ENCODE measurements at regions not wholly inside any gene's neighbourhood (a gene's known extent, or its start where the extent isn't known, plus 50 kb on each side); places are given as distances from the start of the nearest gene placed in this dataset.

GRCh38 chr6:96279084-96279483 lies 242.5 kb upstream of the UFL1 start:
- H3K4me3 Mint-ChIP-seq, result no peak overlapping the region
- H2AFZ ChIP-seq (ENCODE audit: insufficient read depth, low read depth, low read length, poor library complexity, severe bottlenecking), result no peak overlapping the region
- TF ChIP-seq, protein P1, sequence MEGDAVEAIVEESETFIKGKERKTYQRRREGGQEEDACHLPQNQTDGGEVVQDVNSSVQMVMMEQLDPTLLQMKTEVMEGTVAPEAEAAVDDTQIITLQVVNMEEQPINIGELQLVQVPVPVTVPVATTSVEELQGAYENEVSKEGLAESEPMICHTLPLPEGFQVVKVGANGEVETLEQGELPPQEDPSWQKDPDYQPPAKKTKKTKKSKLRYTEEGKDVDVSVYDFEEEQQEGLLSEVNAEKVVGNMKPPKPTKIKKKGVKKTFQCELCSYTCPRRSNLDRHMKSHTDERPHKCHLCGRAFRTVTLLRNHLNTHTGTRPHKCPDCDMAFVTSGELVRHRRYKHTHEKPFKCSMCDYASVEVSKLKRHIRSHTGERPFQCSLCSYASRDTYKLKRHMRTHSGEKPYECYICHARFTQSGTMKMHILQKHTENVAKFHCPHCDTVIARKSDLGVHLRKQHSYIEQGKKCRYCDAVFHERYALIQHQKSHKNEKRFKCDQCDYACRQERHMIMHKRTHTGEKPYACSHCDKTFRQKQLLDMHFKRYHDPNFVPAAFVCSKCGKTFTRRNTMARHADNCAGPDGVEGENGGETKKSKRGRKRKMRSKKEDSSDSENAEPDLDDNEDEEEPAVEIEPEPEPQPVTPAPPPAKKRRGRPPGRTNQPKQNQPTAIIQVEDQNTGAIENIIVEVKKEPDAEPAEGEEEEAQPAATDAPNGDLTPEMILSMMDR (IDR thresholded peaks at IDR 0.05), result no peak
- TF ChIP-seq EZH2 (IDR thresholded peaks at IDR 0.05; ENCODE audit: borderline replicate concordance, insufficient read depth, low read depth, low read length, poor library complexity, severe bottlenecking), result no peak
- H3K79me2 ChIP-seq (ENCODE audit: control insufficient read depth, insufficient read depth, low read length), result no peaks in the 10 kb centered on the region
- no peak overlapping the region for H3K27ac Mint-ChIP-seq
- H3K4me3 ChIP-seq (ENCODE audit: control extremely low read depth in 1 of 5, extremely low read depth in 1 of 5, insufficient read depth in 1 of 5, low read depth in 2 of 5, low read length in 4 of 5), result no peak overlapping the region
- H3K4me2 ChIP-seq (replicated peaks; ENCODE audit: low read depth, low read length, poor library complexity, severe bottlenecking), result no peak overlapping the region
- ATAC-seq (ENCODE audit: low read depth) (no peak), DNase-seq (no peak)
- no peak overlapping the region for H3K27ac ChIP-seq (ENCODE audit: low read length in 2 of 2)
- no peaks in the 10 kb centered on the region for H3K27me3 ChIP-seq (replicated peaks in 1 of 4; ENCODE audit: control extremely low read depth in 1 of 4, control insufficient read depth in 3 of 4, insufficient read depth in 4 of 4, low read length in 3 of 4)
- H3K9ac ChIP-seq (ENCODE audit: low read length), result no peak overlapping the region
- CTCF ChIA-PET, result no interaction called here
- intact Hi-C loops (cut with micrococcal nuclease), result no loop called here
- no peaks in the 10 kb centered on the region for H3K9me3 ChIP-seq (ENCODE audit: control extremely low read depth in 1 of 3, control insufficient read depth in 2 of 3, insufficient read depth in 1 of 3, low read length in 2 of 3)
- H4K20me1 ChIP-seq (ENCODE audit: control insufficient read depth, insufficient read depth, low read length, poor library complexity, severe bottlenecking), result no peaks in the 10 kb centered on the region
- no peaks in the 10 kb centered on the region for H3K36me3 ChIP-seq (replicated peaks in 1 of 2; ENCODE audit: control extremely low read depth in 1 of 2, control insufficient read depth in 1 of 2, extremely low read depth in 1 of 2, insufficient read depth in 2 of 2, low read length in 1 of 2)
- no peaks in the 10 kb centered on the region for H3K4me1 Mint-ChIP-seq
- H3K9me3 Mint-ChIP-seq (ENCODE audit: insufficient read depth), result no peaks in the 10 kb centered on the region
- H3K27me3 Mint-ChIP-seq, result no peaks in the 10 kb centered on the region
- POLR2A ChIA-PET, result no interaction called here
- H3K4me1 ChIP-seq (ENCODE audit: control insufficient read depth in 2 of 2, insufficient read depth in 2 of 2, low read length in 2 of 2), result no peaks in the 10 kb centered on the region
- no CpG with 5 or more reads among the region's 1 CpG for WGBS (ENCODE audit: insufficient coverage)

GRCh38 chr6:96286503-96286902 lies 235.1 kb upstream of the UFL1 start:
- Mint-ChIP-seq H3K4me3 (no peak overlapping the region), H3K4me1 (no peaks in the 10 kb centered on the region), H3K27ac (no peak overlapping the region), H3K9me3 (ENCODE audit: insufficient read depth) (peaks cover 2% of the 10 kb centered on the region), H3K27me3 (no peaks in the 10 kb centered on the region)
- no peak overlapping the region for H3K4me2 ChIP-seq (replicated peaks; ENCODE audit: low read depth, low read length, poor library complexity, severe bottlenecking)
- TF ChIP-seq EZH2 (IDR thresholded peaks at IDR 0.05; ENCODE audit: borderline replicate concordance, insufficient read depth, low read depth, low read length, poor library complexity, severe bottlenecking), result no peak
- TF ChIP-seq, protein P1 (IDR thresholded peaks at IDR 0.05), result no peak
- DNase-seq (no peak), ATAC-seq (ENCODE audit: low read depth) (no peak)
- intact Hi-C loops (cut with micrococcal nuclease), result no loop called here
- no peak overlapping the region for H3K9ac ChIP-seq (ENCODE audit: low read length)
- H3K9me3 ChIP-seq (ENCODE audit: control extremely low read depth in 1 of 3, control insufficient read depth in 2 of 3, insufficient read depth in 1 of 3, low read length in 2 of 3), result no peaks in the 10 kb centered on the region
- no peaks in the 10 kb centered on the region for H3K36me3 ChIP-seq (replicated peaks in 1 of 2; ENCODE audit: control extremely low read depth in 1 of 2, control insufficient read depth in 1 of 2, extremely low read depth in 1 of 2, insufficient read depth in 2 of 2, low read length in 1 of 2)
- no peaks in the 10 kb centered on the region for H3K79me2 ChIP-seq (ENCODE audit: control insufficient read depth, insufficient read depth, low read length)
- no peaks in the 10 kb centered on the region for H4K20me1 ChIP-seq (ENCODE audit: control insufficient read depth, insufficient read depth, low read length, poor library complexity, severe bottlenecking)
- H3K27ac ChIP-seq (ENCODE audit: low read length in 2 of 2), result no peak overlapping the region
- ChIA-PET CTCF (no interaction called here), POLR2A (no interaction called here)
- H3K4me1 ChIP-seq (ENCODE audit: control insufficient read depth in 2 of 2, insufficient read depth in 2 of 2, low read length in 2 of 2), result no peaks in the 10 kb centered on the region
- H2AFZ ChIP-seq (ENCODE audit: insufficient read depth, low read depth, low read length, poor library complexity, severe bottlenecking), result no peak overlapping the region
- H3K4me3 ChIP-seq (ENCODE audit: control extremely low read depth in 1 of 5, extremely low read depth in 1 of 5, insufficient read depth in 1 of 5, low read depth in 2 of 5, low read length in 4 of 5), result no peak overlapping the region
- no peaks in the 10 kb centered on the region for H3K27me3 ChIP-seq (replicated peaks in 1 of 4; ENCODE audit: control extremely low read depth in 1 of 4, control insufficient read depth in 3 of 4, insufficient read depth in 4 of 4, low read length in 3 of 4)
- no CpG with 5 or more reads among the region's 1 CpG for WGBS (ENCODE audit: insufficient coverage)
